SH-SY5Y (cell line): ENCODE measurements at regions not wholly inside any gene's neighbourhood (a gene's known extent, or its start where the extent isn't known, plus 50 kb on each side); places are given as distances from the start of the nearest gene placed in this dataset.

Experiments
- GATA2 ChIP-seq: IDR thresholded peaks from 2 replicates; pipeline ENCODE4 v1.6.1; 2011; ENCODE audit warnings: mild to moderate bottlenecking, low read depth, low read length
- GATA3 ChIP-seq: IDR thresholded peaks from 2 replicates; pipeline ENCODE4 v1.6.1; 2011; ENCODE audit warnings: low read depth, mild to moderate bottlenecking, low read length, moderate library complexity

DNA sequence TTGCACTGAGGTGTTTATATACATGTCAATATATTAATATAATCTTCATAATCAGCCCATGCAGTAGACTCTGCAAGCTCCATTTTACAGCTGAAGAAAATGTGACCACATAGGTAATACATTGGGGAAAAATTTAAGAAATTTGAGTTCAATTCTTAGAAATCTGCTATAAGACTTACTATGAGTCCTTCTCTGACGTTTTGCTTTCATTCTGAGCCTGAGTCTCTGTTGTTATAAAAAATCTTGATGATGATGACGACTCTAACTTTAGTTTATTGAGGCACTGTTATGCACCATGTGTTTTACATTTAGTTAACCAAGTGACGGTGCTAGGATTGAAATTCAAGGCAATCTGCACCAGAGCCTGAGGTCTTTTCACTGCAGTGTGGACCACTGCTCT, 370.3 kb upstream of the PPP1R2C start:
- no peak for TF ChIP-seq GATA2
- TF ChIP-seq GATA3 = no peak
